ENCODE measurements at regions not wholly inside any gene's neighbourhood (a gene's known extent, or its start where the extent isn't known, plus 50 kb on each side); places are given as distances from the start of the nearest gene placed in this dataset.

DNA sequence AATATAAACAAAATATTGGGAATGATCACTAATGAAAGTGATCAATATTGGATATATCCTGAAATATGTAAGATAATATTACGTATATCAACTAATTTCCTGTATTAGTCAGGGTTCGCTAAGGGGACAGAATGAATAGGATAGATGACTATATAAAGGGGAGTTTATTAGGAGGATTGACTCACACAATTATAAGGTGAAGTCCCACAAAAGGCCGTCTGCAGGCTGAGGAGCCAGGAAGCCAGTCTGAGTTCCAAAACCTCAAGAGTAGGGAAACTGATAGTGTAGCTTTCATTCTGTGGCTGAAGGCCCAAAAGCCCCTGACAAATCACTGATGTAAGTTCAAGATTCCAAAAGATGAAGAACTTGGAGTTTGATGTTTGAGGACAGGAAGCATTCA, 561.1 kb downstream of the PRDM9 start:
- H3K27ac ChIP-seq = no peak overlapping the region
- TF ChIP-seq, protein P1, sequence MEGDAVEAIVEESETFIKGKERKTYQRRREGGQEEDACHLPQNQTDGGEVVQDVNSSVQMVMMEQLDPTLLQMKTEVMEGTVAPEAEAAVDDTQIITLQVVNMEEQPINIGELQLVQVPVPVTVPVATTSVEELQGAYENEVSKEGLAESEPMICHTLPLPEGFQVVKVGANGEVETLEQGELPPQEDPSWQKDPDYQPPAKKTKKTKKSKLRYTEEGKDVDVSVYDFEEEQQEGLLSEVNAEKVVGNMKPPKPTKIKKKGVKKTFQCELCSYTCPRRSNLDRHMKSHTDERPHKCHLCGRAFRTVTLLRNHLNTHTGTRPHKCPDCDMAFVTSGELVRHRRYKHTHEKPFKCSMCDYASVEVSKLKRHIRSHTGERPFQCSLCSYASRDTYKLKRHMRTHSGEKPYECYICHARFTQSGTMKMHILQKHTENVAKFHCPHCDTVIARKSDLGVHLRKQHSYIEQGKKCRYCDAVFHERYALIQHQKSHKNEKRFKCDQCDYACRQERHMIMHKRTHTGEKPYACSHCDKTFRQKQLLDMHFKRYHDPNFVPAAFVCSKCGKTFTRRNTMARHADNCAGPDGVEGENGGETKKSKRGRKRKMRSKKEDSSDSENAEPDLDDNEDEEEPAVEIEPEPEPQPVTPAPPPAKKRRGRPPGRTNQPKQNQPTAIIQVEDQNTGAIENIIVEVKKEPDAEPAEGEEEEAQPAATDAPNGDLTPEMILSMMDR (conservative IDR thresholded peaks at IDR 0.05; ENCODE audit: low read depth) = no peak
- DNase-seq (ENCODE audit: low spot score) = no peak
- ChIA-PET POLR2A (ENCODE audit: low non-redundant PET) (no interaction called here), CTCF (no interaction called here)

DNA sequence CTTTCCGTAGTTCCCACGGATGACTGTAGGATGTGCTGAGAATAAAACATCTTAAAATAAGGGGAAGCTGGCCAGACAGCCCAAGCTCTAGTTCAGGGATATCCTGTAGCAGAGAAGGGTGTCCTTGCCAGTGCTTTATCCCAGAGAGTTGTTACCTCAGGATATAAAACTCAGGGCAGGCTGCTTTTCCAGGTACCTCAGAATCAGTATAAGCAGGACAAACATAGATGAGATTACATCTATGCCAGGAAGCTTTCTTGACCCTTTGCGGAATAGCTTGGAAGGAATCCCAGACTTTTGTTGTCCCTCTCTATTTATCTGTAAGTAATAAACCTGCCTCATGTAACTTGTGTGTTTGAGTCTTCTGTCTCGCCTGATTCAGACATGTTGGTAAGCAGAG, 565.7 kb downstream of the PRDM9 start:
- ChIA-PET POLR2A (ENCODE audit: low non-redundant PET) (no interaction called here), CTCF (no interaction called here)
- H3K27ac ChIP-seq = no peak overlapping the region
- no peak for DNase-seq (ENCODE audit: low spot score)
- TF ChIP-seq, protein P1 (conservative IDR thresholded peaks at IDR 0.05; ENCODE audit: low read depth) = no peak

DNA sequence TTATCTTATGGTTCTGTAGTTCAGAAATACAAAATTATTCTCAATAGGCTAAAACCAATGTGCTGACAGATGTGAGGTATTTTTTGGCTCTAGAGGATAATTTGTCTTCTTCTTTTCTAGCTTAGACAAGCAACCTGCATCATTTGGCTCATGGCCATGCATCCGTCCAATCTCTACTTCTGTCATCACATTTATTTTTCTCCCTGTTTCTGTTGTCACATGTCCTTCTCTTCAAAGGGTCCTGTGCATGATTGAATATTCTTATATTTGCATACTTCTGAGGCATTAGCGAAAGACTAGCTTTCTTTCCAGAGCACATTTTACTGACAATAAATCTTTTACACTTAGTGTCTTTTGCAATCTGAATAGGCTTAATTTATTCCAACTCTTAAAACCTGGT, 564.7 kb downstream of the CDH10 start:
- POLR2A ChIA-PET (ENCODE audit: low non-redundant PET) = no interaction called here

DNA sequence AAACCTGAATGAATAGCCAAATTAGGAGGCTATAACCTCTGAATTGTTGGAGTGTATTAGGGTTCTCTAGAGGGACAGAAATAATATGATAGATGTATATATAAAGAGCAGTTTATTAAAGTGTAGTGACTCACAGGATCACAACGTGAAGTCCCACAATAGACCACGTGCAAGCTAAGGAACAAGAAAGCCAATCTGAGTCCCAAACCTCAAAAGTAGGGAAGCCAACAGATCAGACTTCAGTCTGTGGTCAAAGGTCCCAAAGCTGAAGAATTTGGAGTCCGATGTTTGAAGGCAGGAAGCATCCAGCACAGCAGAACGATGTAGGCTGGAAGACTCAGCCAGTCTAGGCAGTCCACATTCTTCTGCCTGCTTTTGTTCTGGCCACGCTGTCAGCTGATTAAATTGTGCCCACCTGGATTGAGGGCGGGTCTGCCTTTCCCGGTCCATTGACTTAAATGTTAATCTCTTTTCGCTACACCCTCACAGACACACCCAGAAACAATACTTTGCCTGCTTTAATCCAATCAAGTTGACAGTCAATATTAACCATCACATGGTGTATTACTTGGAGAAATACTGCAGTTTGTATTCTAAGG, 550.6 kb downstream of the CDH10 start:
- TF ChIP-seq, protein P1 (conservative IDR thresholded peaks at IDR 0.05; ENCODE audit: low read depth) = no peak
- CTCF ChIA-PET = no interaction called here
- no peak for DNase-seq (ENCODE audit: low spot score)
- H3K27ac ChIP-seq = no peak overlapping the region
- POLR2A ChIA-PET (ENCODE audit: low non-redundant PET) = interaction anchor here (0.6 kb wide), 2 partner anchors 85 to 1141 kb away, joined by 3 read pairs; no protein-coding TSS in a partner anchor

More for the DNA sequence above, 564.7 kb downstream of the CDH10 start:
- no peak for DNase-seq (ENCODE audit: low spot score)
- TF ChIP-seq, protein P1 (conservative IDR thresholded peaks at IDR 0.05; ENCODE audit: low read depth) = no peak
- CTCF ChIA-PET = no interaction called here
- H3K27ac ChIP-seq = no peak overlapping the region

DNA sequence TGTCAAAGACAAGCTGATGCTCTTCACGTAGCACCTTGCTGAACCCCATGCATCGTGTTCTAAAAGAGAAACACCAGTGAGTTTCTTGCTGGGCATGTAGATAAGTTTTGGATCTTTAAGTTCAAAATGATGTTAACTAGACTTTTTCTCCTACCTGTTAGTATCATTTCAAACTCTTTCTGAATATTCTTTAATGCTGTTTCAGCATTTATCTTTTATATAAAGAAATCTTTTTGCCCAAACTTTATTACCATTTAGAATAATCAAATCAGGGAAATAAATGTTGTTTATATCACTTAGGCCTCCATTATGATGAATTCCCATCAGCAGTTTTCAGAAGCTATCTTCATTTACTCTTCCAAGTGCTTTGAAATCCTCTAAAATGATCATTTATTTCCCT, 542.8 kb downstream of the CDH10 start:
- H3K27ac ChIP-seq = no peak overlapping the region
- ChIA-PET POLR2A (ENCODE audit: low non-redundant PET) (no interaction called here), CTCF (interaction anchor here (0.7 kb wide), 1 partner anchor 676 kb away, joined by 3 read pairs; no protein-coding TSS in a partner anchor)
- no peak for DNase-seq (ENCODE audit: low spot score)
- TF ChIP-seq, protein P1 (conservative IDR thresholded peaks at IDR 0.05; ENCODE audit: low read depth) = no peak

DNA sequence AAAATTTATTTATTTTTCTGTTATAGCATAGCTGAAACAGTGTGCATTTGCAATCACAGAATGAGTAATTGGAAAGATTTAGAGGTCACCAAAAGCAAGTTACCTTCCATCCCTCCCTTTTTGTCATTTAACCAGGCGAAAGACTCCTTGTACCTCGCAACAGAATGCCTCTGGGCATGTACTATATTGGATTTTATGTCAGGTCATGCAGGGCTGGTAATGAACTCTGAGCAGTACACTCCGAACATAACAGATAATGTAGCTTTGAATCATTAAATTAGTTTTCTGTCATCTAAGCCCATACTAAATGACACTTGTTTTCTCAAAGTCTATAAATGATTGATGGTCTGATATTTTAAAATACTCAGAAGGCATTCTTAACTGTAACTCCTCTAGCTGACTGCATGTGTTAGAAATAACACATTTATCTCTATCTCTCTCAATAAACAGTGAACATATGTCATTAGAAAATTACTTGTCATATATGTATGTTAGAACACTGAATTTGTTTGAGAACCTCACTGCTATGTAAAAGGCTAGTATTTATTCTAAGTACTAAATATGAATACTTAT, 541.2 kb downstream of the CDH10 start:
- H3K27ac ChIP-seq = no peak overlapping the region
- CTCF ChIA-PET = no interaction called here
- POLR2A ChIA-PET (ENCODE audit: low non-redundant PET) = no interaction called here
- no peak for DNase-seq (ENCODE audit: low spot score)
- TF ChIP-seq, protein P1 (conservative IDR thresholded peaks at IDR 0.05; ENCODE audit: low read depth) = no peak

All from RWPE1 (cell line).